SK-N-SH treated with all-trans-retinoic acid at 6 μM for 48 hours (cell line): ENCODE measurements at regions not wholly inside any gene's neighbourhood (a gene's known extent, or its start where the extent isn't known, plus 50 kb on each side); places are given as distances from the start of the nearest gene placed in this dataset.

Experiments
- ATAC-seq: fragments of 200-7000 bp; cut with Tn5 transposase; 3 replicates; pipeline ENCODE4 v1.9.1; 2020; ENCODE audit warnings: mild to moderate bottlenecking, moderate library complexity
- ARNTL ChIP-seq: fragments of 450-650 bp; formaldehyde crosslinking; IDR thresholded peaks from 2 replicates; pipeline ENCODE4 v1.5.0; 2020; ENCODE audit warnings: low read depth, mild to moderate bottlenecking, moderate library complexity, borderline replicate concordance
- BACH2 ChIP-seq: fragments of 250-450 bp; sonication (Bioruptor Pico); IDR thresholded peaks from 2 replicates; pipeline ENCODE4 v1.9.0; 2021; ENCODE audit warnings: mild to moderate bottlenecking, borderline replicate concordance
- CSDC2 ChIP-seq: fragments of 250-450 bp; sonication (Bioruptor Pico); IDR thresholded peaks from 2 replicates; pipeline ENCODE4 v1.5.0; 2020; ENCODE audit warnings: mild to moderate bottlenecking, moderate library complexity
- ESRRG ChIP-seq: fragments of 250-450 bp; sonication (Bioruptor Pico); IDR thresholded peaks from 2 replicates; pipeline ENCODE4 v1.6.1; 2021; ENCODE audit warnings: mild to moderate bottlenecking
- GLIS3 ChIP-seq: fragments of 250-450 bp; sonication (Bioruptor Pico); IDR thresholded peaks from 2 replicates; pipeline ENCODE4 v1.5.0; 2020; ENCODE audit warnings: mild to moderate bottlenecking, moderate library complexity
- ISL1 ChIP-seq: fragments of 250-450 bp; sonication (Bioruptor Pico); IDR thresholded peaks from 2 replicates; pipeline ENCODE4 v2.1.2; 2022; ENCODE audit warnings: mild to moderate bottlenecking, moderate library complexity
- OSR1 ChIP-seq: fragments of 250-450 bp; sonication (Bioruptor Pico); IDR thresholded peaks from 2 replicates; pipeline ENCODE4 v1.8.0; 2022; ENCODE audit warnings: moderate library complexity, mild to moderate bottlenecking, inconsistent platforms
- PPARA ChIP-seq: fragments of 250-450 bp; sonication (Bioruptor Pico); IDR thresholded peaks from 2 replicates; pipeline ENCODE4 v1.5.0; 2020; ENCODE audit warnings: mild to moderate bottlenecking, borderline replicate concordance
- RARB ChIP-seq: fragments of 250-450 bp; sonication (Bioruptor Pico); IDR thresholded peaks from 2 replicates; pipeline ENCODE4 v1.8.0; 2021; ENCODE audit warnings: mild to moderate bottlenecking, moderate library complexity
- SNAI2 ChIP-seq: fragments of 250-450 bp; sonication (Bioruptor Pico); IDR thresholded peaks from 2 replicates; pipeline ENCODE4 v1.5.0; 2020; ENCODE audit warnings: mild to moderate bottlenecking, moderate library complexity
- TCF4 ChIP-seq: fragments of 250-450 bp; sonication (Bioruptor Pico); IDR thresholded peaks from 2 replicates; pipeline ENCODE4 v1.8.0; 2021; ENCODE audit warnings: mild to moderate bottlenecking, moderate library complexity, borderline replicate concordance
- TOX ChIP-seq: fragments of 250-450 bp; sonication (Bioruptor Pico); IDR thresholded peaks from 2 replicates; pipeline ENCODE4 v1.8.0; 2021; ENCODE audit warnings: mild to moderate bottlenecking, moderate library complexity, borderline replicate concordance
- ZC3H10 ChIP-seq: fragments of 250-450 bp; sonication (Bioruptor Pico); IDR thresholded peaks from 2 replicates; pipeline ENCODE4 v1.5.1; 2021; ENCODE audit warnings: mild to moderate bottlenecking, moderate library complexity
- ZFP3 ChIP-seq: fragments of 250-450 bp; sonication (Bioruptor Pico); IDR thresholded peaks from 2 replicates; pipeline ENCODE4 v1.5.0; 2020; ENCODE audit warnings: mild to moderate bottlenecking, moderate library complexity
- ZFP30 ChIP-seq: fragments of 450-650 bp; formaldehyde crosslinking; IDR thresholded peaks from 2 replicates; pipeline ENCODE4 v1.5.0; 2022; ENCODE audit warnings: mild to moderate bottlenecking, moderate library complexity
- ZNF565 ChIP-seq: fragments of 450-650 bp; formaldehyde crosslinking; conservative IDR thresholded peaks from 2 replicates; pipeline ENCODE4 v1.5.0; 2020; ENCODE audit warnings: low read depth, mild to moderate bottlenecking, moderate library complexity
- ZNF8 ChIP-seq: fragments of 450-650 bp; formaldehyde crosslinking; IDR thresholded peaks from 2 replicates; pipeline ENCODE4 v1.5.0; 2020; ENCODE audit warnings: mild to moderate bottlenecking, moderate library complexity
- TF ChIP-seq, protein P1 (sequence below): fragments of 250-450 bp; sonication (Bioruptor Pico); IDR thresholded peaks from 2 replicates; pipeline ENCODE4 v1.8.0; 2021; ENCODE audit warnings: low read depth, mild to moderate bottlenecking, moderate library complexity, borderline replicate concordance
- TF ChIP-seq, protein P2 (sequence below): fragments of 250-450 bp; sonication (Bioruptor Pico); IDR thresholded peaks from 2 replicates; pipeline ENCODE4 v1.5.0; 2020; ENCODE audit warnings: mild to moderate bottlenecking, moderate library complexity
- TF ChIP-seq, protein P3 (sequence below): fragments of 250-450 bp; sonication (Bioruptor Pico); IDR thresholded peaks from 2 replicates; pipeline ENCODE4 v1.5.1; 2021; ENCODE audit warnings: mild to moderate bottlenecking, moderate library complexity
- TF ChIP-seq, protein P4 (sequence below): fragments of 250-450 bp; sonication (Bioruptor Pico); IDR thresholded peaks from 2 replicates; pipeline ENCODE4 v1.5.1; 2020; ENCODE audit warnings: low read depth, mild to moderate bottlenecking, moderate library complexity
- TF ChIP-seq, protein P5 (sequence below): fragments of 250-450 bp; sonication (Bioruptor Pico); IDR thresholded peaks from 2 replicates; pipeline ENCODE4 v1.8.0; 2020; ENCODE audit warnings: mild to moderate bottlenecking, moderate library complexity, borderline replicate concordance

DNA sequence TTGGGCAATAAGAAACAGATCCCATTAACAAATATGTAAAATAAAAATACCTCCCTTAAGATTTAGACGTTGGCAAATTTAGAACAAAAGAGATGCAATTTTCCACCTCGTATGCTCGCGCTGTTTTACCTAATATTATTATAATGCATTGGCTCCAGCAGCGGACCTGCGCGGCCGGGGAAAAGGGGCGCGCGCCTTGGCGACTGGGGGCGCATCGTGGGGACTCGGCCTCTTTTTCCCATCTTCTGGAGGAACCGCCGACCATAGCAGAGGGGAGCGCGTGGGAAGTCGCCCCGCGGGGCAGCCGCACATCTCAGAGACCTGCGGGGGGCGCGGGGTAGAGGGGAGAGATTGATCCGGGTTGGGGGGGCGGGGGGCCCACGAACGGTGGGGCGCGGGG lies 139.4 kb upstream of the MKI67 start:
- TF ChIP-seq TCF4 (CRISPR knock-in tag) (no peak), PPARA (no peak), BACH2 (no peak), RARB (no peak), SNAI2 (CRISPR knock-in tag) (no peak), ZNF565 (CRISPR knock-in tag) (no peak), ZC3H10 (CRISPR knock-in tag) (no peak), ARNTL (no peak), ZFP30 (CRISPR knock-in tag) (no peak), ZNF8 (CRISPR knock-in tag) (no peak), ESRRG (CRISPR knock-in tag) (no peak), TOX (CRISPR knock-in tag) (no peak), GLIS3 (CRISPR knock-in tag) (no peak), CSDC2 (CRISPR knock-in tag) (no peak), ZFP3 (CRISPR knock-in tag) (no peak)
- TF ChIP-seq, protein P1, sequence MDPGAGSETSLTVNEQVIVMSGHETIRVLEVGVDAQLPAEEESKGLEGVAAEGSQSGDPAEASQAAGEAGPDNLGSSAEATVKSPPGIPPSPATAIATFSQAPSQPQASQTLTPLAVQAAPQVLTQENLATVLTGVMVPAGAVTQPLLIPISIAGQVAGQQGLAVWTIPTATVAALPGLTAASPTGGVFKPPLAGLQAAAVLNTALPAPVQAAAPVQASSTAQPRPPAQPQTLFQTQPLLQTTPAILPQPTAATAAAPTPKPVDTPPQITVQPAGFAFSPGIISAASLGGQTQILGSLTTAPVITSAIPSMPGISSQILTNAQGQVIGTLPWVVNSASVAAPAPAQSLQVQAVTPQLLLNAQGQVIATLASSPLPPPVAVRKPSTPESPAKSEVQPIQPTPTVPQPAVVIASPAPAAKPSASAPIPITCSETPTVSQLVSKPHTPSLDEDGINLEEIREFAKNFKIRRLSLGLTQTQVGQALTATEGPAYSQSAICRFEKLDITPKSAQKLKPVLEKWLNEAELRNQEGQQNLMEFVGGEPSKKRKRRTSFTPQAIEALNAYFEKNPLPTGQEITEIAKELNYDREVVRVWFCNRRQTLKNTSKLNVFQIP (CRISPR knock-in tag): no peak
- TF ChIP-seq, protein P2, sequence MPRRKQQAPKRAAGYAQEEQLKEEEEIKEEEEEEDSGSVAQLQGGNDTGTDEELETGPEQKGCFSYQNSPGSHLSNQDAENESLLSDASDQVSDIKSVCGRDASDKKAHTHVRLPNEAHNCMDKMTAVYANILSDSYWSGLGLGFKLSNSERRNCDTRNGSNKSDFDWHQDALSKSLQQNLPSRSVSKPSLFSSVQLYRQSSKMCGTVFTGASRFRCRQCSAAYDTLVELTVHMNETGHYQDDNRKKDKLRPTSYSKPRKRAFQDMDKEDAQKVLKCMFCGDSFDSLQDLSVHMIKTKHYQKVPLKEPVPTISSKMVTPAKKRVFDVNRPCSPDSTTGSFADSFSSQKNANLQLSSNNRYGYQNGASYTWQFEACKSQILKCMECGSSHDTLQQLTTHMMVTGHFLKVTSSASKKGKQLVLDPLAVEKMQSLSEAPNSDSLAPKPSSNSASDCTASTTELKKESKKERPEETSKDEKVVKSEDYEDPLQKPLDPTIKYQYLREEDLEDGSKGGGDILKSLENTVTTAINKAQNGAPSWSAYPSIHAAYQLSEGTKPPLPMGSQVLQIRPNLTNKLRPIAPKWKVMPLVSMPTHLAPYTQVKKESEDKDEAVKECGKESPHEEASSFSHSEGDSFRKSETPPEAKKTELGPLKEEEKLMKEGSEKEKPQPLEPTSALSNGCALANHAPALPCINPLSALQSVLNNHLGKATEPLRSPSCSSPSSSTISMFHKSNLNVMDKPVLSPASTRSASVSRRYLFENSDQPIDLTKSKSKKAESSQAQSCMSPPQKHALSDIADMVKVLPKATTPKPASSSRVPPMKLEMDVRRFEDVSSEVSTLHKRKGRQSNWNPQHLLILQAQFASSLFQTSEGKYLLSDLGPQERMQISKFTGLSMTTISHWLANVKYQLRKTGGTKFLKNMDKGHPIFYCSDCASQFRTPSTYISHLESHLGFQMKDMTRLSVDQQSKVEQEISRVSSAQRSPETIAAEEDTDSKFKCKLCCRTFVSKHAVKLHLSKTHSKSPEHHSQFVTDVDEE (CRISPR knock-in tag): no peak
- TF ChIP-seq, protein P3, sequence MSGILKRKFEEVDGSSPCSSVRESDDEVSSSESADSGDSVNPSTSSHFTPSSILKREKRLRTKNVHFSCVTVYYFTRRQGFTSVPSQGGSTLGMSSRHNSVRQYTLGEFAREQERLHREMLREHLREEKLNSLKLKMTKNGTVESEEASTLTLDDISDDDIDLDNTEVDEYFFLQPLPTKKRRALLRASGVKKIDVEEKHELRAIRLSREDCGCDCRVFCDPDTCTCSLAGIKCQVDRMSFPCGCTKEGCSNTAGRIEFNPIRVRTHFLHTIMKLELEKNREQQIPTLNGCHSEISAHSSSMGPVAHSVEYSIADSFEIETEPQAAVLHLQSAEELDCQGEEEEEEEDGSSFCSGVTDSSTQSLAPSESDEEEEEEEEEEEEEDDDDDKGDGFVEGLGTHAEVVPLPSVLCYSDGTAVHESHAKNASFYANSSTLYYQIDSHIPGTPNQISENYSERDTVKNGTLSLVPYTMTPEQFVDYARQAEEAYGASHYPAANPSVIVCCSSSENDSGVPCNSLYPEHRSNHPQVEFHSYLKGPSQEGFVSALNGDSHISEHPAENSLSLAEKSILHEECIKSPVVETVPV (CRISPR knock-in tag): no peak
- ATAC-seq: no peak

DNA sequence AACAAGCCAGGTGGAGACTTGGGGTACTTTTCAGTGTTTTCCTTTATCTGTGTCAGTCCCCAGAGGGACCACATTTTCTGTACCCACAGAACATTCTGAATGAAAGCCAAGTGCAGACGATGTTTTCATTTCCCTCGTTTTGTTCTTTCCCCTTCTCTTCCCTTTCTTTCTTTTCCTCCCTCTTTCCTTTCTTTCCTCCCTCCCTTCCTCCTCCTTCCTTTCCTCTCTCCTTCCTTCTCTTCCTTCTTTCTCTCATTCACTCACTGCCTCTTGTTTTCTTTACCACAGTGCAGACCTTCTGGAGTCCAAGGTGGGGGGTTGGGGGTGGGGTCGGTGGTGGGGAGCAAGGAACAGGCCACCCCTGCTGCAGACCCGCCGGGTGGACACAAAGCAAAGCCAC lies 141.4 kb upstream of the MKI67 start:
- TF ChIP-seq CSDC2 (CRISPR knock-in tag) (no peak), ZNF8 (CRISPR knock-in tag) (no peak), RARB (no peak), OSR1 (CRISPR knock-in tag) (no peak), ISL1 (CRISPR knock-in tag) (no peak), ZFP30 (CRISPR knock-in tag) (no peak), ESRRG (CRISPR knock-in tag) (no peak)

DNA sequence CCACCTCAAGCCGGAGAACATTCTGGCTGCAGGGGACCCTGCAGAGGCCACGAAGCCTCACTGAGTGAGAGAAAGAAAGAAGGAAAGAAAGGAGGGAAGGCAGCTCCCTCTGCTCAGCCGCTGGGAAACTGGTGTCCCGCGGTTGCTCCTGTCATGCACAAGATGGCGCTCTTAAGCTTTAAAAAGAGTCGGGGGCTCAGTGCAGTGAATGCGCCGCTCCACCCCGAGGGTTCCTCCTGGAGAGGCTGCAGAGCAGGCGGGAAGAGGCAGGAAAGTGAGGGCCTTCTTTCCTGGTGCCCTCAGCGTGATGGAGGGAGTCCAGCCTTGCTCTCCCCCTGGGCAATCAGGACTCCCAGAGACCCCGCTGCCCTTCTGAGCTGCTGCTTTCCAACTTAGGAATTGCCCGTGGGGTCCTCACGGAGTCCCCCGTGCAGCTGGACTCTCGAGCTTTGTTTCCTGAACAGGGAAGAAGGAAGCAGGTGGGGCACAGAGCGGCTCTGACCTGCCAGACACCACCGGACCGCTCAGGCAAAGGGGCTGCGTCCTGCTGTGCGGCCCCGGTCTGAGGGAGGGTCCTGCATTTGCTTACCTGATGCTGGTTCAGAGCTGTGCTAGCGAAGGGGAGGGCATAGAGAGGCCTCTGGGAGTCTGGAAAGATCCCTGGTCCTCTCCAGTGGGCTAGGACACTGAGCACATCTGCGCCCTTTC lies 141.9 kb upstream of the MKI67 start:
- TF ChIP-seq ZNF8 (CRISPR knock-in tag) (no peak), CSDC2 (CRISPR knock-in tag) (no peak), OSR1 (CRISPR knock-in tag) (no peak), ZFP30 (CRISPR knock-in tag) (no peak), SNAI2 (CRISPR knock-in tag) (no peak), ZFP3 (CRISPR knock-in tag) (no peak), ISL1 (CRISPR knock-in tag) (no peak), ZC3H10 (CRISPR knock-in tag) (no peak), ARNTL (no peak), RARB (no peak), TOX (CRISPR knock-in tag) (no peak), ZNF565 (CRISPR knock-in tag) (no peak), BACH2 (no peak), GLIS3 (CRISPR knock-in tag) (no peak)
- TF ChIP-seq, protein P4, sequence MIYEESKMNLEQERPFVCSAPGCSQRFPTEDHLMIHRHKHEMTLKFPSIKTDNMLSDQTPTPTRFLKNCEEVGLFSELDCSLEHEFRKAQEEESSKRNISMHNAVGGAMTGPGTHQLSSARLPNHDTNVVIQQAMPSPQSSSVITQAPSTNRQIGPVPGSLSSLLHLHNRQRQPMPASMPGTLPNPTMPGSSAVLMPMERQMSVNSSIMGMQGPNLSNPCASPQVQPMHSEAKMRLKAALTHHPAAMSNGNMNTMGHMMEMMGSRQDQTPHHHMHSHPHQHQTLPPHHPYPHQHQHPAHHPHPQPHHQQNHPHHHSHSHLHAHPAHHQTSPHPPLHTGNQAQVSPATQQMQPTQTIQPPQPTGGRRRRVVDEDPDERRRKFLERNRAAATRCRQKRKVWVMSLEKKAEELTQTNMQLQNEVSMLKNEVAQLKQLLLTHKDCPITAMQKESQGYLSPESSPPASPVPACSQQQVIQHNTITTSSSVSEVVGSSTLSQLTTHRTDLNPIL: no peak
- TF ChIP-seq, protein P5, sequence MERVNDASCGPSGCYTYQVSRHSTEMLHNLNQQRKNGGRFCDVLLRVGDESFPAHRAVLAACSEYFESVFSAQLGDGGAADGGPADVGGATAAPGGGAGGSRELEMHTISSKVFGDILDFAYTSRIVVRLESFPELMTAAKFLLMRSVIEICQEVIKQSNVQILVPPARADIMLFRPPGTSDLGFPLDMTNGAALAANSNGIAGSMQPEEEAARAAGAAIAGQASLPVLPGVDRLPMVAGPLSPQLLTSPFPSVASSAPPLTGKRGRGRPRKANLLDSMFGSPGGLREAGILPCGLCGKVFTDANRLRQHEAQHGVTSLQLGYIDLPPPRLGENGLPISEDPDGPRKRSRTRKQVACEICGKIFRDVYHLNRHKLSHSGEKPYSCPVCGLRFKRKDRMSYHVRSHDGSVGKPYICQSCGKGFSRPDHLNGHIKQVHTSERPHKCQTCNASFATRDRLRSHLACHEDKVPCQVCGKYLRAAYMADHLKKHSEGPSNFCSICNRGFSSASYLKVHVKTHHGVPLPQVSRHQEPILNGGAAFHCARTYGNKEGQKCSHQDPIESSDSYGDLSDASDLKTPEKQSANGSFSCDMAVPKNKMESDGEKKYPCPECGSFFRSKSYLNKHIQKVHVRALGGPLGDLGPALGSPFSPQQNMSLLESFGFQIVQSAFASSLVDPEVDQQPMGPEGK (CRISPR knock-in tag): no peak
- no peak; the same call in 2 of the 3 replicates for ATAC-seq

More for the DNA sequence above, 141.4 kb upstream of the MKI67 start:
- no peak for ATAC-seq
